Neural cell (in vitro differentiated cells): ENCODE measurements at regions not wholly inside any gene's neighbourhood (a gene's known extent, or its start where the extent isn't known, plus 50 kb on each side); places are given as distances from the start of the nearest gene placed in this dataset.

Experiments used
- H2AFZ ChIP-seq: fragments of 200-600, 300-800 bp; sonication (generic), shearing (Covaris generic); 2 replicates; pipeline ENCODE4 v1.6.0; 2014; ENCODE audit warnings: low read depth, mild to moderate bottlenecking, antibody characterized with exemption, low read length, moderate library complexity
- H3F3A ChIP-seq: fragments of 200-600 bp; shearing (Covaris generic); 2 replicates; pipeline ENCODE4 v1.6.1; 2016; ENCODE audit warnings: mild to moderate bottlenecking, moderate library complexity, mixed read lengths, antibody characterized with exemption, low read length; ENCODE audit not compliant: insufficient read depth, poor library complexity, severe bottlenecking
- H3K27ac ChIP-seq: fragments of 200-600, 300-800 bp; sonication (generic), shearing (Covaris generic); 2 replicates; pipeline ENCODE4 v1.5.1; 2014; ENCODE audit warnings: mild to moderate bottlenecking, low read length, moderate library complexity
- H3K27me3 ChIP-seq: fragments of 300-800, 200-600 bp; sonication (generic), shearing (Covaris generic); 2 replicates; pipeline ENCODE4 v1.6.0; 2014; ENCODE audit warnings: mild to moderate bottlenecking, low read depth, low read length, moderate library complexity; ENCODE audit not compliant: insufficient read depth
- H3K36me3 ChIP-seq: fragments of 300-800, 200-600 bp; sonication (generic), shearing (Covaris generic); 2 replicates; pipeline ENCODE4 v1.5.1; 2014; ENCODE audit warnings: mild to moderate bottlenecking, antibody characterized with exemption, low read length, moderate library complexity; ENCODE audit not compliant: insufficient read depth
- H3K4me2 ChIP-seq: fragments of 300-800, 200-600 bp; sonication (generic), shearing (Covaris generic); 2 replicates; pipeline ENCODE4 v1.6.0; 2014; ENCODE audit warnings: mild to moderate bottlenecking, low read length
- H3K4me3 ChIP-seq: fragments of 300-800, 200-600 bp; sonication (generic), shearing (Covaris generic); 2 replicates; pipeline ENCODE4 v1.5.1; 2014; ENCODE audit warnings: mild to moderate bottlenecking, low read length, moderate library complexity
- H3K79me2 ChIP-seq: fragments of 200-600 bp; shearing (Covaris generic); replicated peaks from 2 replicates; pipeline ENCODE4 v1.6.0; 2014; ENCODE audit warnings: mild to moderate bottlenecking, low read length, moderate library complexity; ENCODE audit not compliant: insufficient read depth
- H3K9ac ChIP-seq: fragments of 300-800, 200-600 bp; sonication (generic), shearing (Covaris generic); 2 replicates; pipeline ENCODE4 v1.6.1; 2016; ENCODE audit warnings: mild to moderate bottlenecking, low read length, mixed read lengths
- H3K9me2 ChIP-seq: fragments of 200-600 bp; shearing (Covaris generic); 2 replicates; pipeline ENCODE4 v1.6.1; 2016; ENCODE audit warnings: mild to moderate bottlenecking, low read length, mixed read lengths; ENCODE audit not compliant: insufficient read depth
- H3K9me3 ChIP-seq: fragments of 200-600, 300-800 bp; sonication (generic), shearing (Covaris generic); 2 replicates; pipeline ENCODE4 v1.6.1; 2016; ENCODE audit warnings: mild to moderate bottlenecking, mixed run types, low read length, moderate library complexity, mixed read lengths
- H4K20me1 ChIP-seq: fragments of 200-600 bp; shearing (Covaris generic); 2 replicates; pipeline ENCODE4 v1.6.1; 2016; ENCODE audit warnings: mild to moderate bottlenecking, mixed run types; ENCODE audit not compliant: insufficient read depth
- CTCF ChIP-seq: fragments of 450-650 bp; IDR thresholded peaks from 2 replicates; pipeline ENCODE4 v1.5.1; 2014; ENCODE audit warnings: antibody characterized with exemption, mild to moderate bottlenecking, moderate library complexity; ENCODE audit not compliant: poor library complexity, severe bottlenecking
- EP300 ChIP-seq: fragments of 450-650 bp; conservative IDR thresholded peaks from 2 replicates; pipeline ENCODE4 v1.6.1; 2014; ENCODE audit warnings: antibody characterized with exemption, mild to moderate bottlenecking, moderate library complexity; ENCODE audit not compliant: poor library complexity, severe bottlenecking
- EZH2 ChIP-seq: fragments of 200-600, 300-800 bp; shearing (Covaris generic), sonication (generic); IDR thresholded peaks from 2 replicates; pipeline ENCODE4 v1.6.1; 2014; ENCODE audit warnings: antibody characterized with exemption, low read length, borderline replicate concordance, mild to moderate bottlenecking; ENCODE audit not compliant: insufficient read depth, poor library complexity, severe bottlenecking
- MXI1 ChIP-seq: fragments of 450-650 bp; conservative IDR thresholded peaks from 2 replicates; pipeline ENCODE4 v1.6.1; 2014; ENCODE audit warnings: antibody characterized with exemption, mild to moderate bottlenecking; ENCODE audit not compliant: poor library complexity, severe bottlenecking
- POLR2AphosphoS5 ChIP-seq: IDR thresholded peaks from 2 replicates; pipeline ENCODE4 v1.6.1; 2012
- RAD21 ChIP-seq: fragments of 450-650 bp; conservative IDR thresholded peaks from 2 replicates; pipeline ENCODE4 v1.6.1; 2014; ENCODE audit warnings: antibody characterized with exemption, mild to moderate bottlenecking, moderate library complexity
- REST ChIP-seq: IDR thresholded peaks from 2 replicates; pipeline ENCODE4 v1.6.1; 2012; ENCODE audit warnings: borderline replicate concordance
- SMC3 ChIP-seq: fragments of 450-650 bp; conservative IDR thresholded peaks from 2 replicates; pipeline ENCODE4 v1.6.1; 2014; ENCODE audit warnings: antibody characterized with exemption, mild to moderate bottlenecking, moderate library complexity; ENCODE audit not compliant: poor library complexity
- TAF1 ChIP-seq: IDR thresholded peaks from 2 replicates; pipeline ENCODE4 v1.6.1; 2012; ENCODE audit warnings: low read depth

GRCh38 chr4:136831553-136831952 lies 700.7 kb downstream of the PCDH18 start:
- H2AFZ ChIP-seq: no peak overlapping the region
- no peaks in the 10 kb centered on the region for H3F3A ChIP-seq
- no peak for TF ChIP-seq MXI1
- no peak for TF ChIP-seq EP300
- no peak for TF ChIP-seq REST

GRCh38 chr4:136829280-136829679 lies 703.0 kb downstream of the PCDH18 start:
- TF ChIP-seq MXI1 (no peak), TAF1 (no peak), EP300 (no peak), RAD21 (no peak), CTCF (no peak), POLR2AphosphoS5 (no peak), SMC3 (no peak), EZH2 (no peak), REST (no peak)
- H3K4me2 ChIP-seq: no peak overlapping the region

More at GRCh38 chr4:136831553-136831952, 700.7 kb downstream of the PCDH18 start:
- no peak overlapping the region for H3K9ac ChIP-seq
- no peak overlapping the region for H3K27ac ChIP-seq
- no peak overlapping the region for H3K4me3 ChIP-seq
- H3K27me3 ChIP-seq: no peaks in the 10 kb centered on the region
- H3K36me3 ChIP-seq: no peaks in the 10 kb centered on the region
- H3K9me2 ChIP-seq: no peaks in the 10 kb centered on the region
- H3K9me3 ChIP-seq: no peaks in the 10 kb centered on the region
- H4K20me1 ChIP-seq: no peaks in the 10 kb centered on the region
- H3K4me2 ChIP-seq: no peak overlapping the region
- H3K79me2 ChIP-seq: no peaks in the 10 kb centered on the region

More at GRCh38 chr4:136829280-136829679, 703.0 kb downstream of the PCDH18 start:
- no peaks in the 10 kb centered on the region for H3K79me2 ChIP-seq
- no peaks in the 10 kb centered on the region for H3K27me3 ChIP-seq
- no peaks in the 10 kb centered on the region for H3K9me3 ChIP-seq
- no peaks in the 10 kb centered on the region for H4K20me1 ChIP-seq
- H3F3A ChIP-seq: no peaks in the 10 kb centered on the region
- no peak overlapping the region for H3K4me3 ChIP-seq
- no peak overlapping the region for H3K9ac ChIP-seq
- H3K27ac ChIP-seq: no peak overlapping the region
- no peak overlapping the region for H2AFZ ChIP-seq
- H3K9me2 ChIP-seq: no peaks in the 10 kb centered on the region
- H3K36me3 ChIP-seq: no peaks in the 10 kb centered on the region
